Neuronal stem cell (in vitro differentiated cells): ENCODE measurements at regions not wholly inside any gene's neighbourhood (a gene's known extent, or its start where the extent isn't known, plus 50 kb on each side); places are given as distances from the start of the nearest gene placed in this dataset.

Source experiments
- DNase-seq: peaks from one replicate; pipeline ENCODE4 v3.0.0-alpha.2; 2013; ENCODE audit warnings: low spot score
- H2AFZ ChIP-seq: one replicate; pipeline ENCODE4 v1.6.1; 2013; ENCODE audit warnings: mild to moderate bottlenecking, low read length, inconsistent platforms
- H2AK5ac ChIP-seq: 2 replicates; pipeline ENCODE4 v1.6.1; 2013; ENCODE audit warnings: low read depth, mild to moderate bottlenecking, inconsistent platforms, low read length, moderate library complexity, mixed read lengths
- H2BK120ac ChIP-seq: 2 replicates; pipeline ENCODE4 v1.6.1; 2013; ENCODE audit warnings: low read depth, mild to moderate bottlenecking, inconsistent platforms, low read length, moderate library complexity, mixed read lengths
- H2BK12ac ChIP-seq: one replicate; pipeline ENCODE4 v1.6.1; 2013; ENCODE audit warnings: low read length, inconsistent platforms
- H2BK15ac ChIP-seq: 2 replicates; pipeline ENCODE4 v1.6.1; 2013; ENCODE audit warnings: mild to moderate bottlenecking, low read length, inconsistent platforms, mixed read lengths
- H2BK5ac ChIP-seq: one replicate; pipeline ENCODE4 v1.6.1; 2013; ENCODE audit warnings: inconsistent platforms, mild to moderate bottlenecking, low read length, moderate library complexity
- H3K14ac ChIP-seq: one replicate; pipeline ENCODE4 v1.6.1; 2013; ENCODE audit warnings: low read length, inconsistent platforms
- H3K18ac ChIP-seq: 2 replicates; pipeline ENCODE4 v1.6.1; 2013; ENCODE audit warnings: low read length, inconsistent platforms
- H3K23ac ChIP-seq: 2 replicates; pipeline ENCODE4 v1.6.1; 2013; ENCODE audit warnings: low read depth, mild to moderate bottlenecking, mixed read lengths, low read length, inconsistent platforms; ENCODE audit not compliant: poor library complexity
- H3K27ac ChIP-seq: replicated peaks from 3 replicates; pipeline ENCODE4 v1.5.1; 2013; ENCODE audit warnings: low read length, inconsistent platforms
- H3K27me3 ChIP-seq, 3 experiments: 2 replicates each; pipeline ENCODE4 v1.6.1; 2013; ENCODE audit warnings: low read length in 3 of 3, mild to moderate bottlenecking in 2 of 3, inconsistent platforms in 1 of 3, low read depth in 1 of 3, mixed read lengths in 1 of 3, moderate library complexity in 1 of 3; ENCODE audit not compliant: control insufficient read depth in 3 of 3, insufficient read depth in 3 of 3
- H3K36me3 ChIP-seq, 2 donors: replicated peaks in 1 of 2; 2 replicates each; pipeline ENCODE4 v1.6.1; 2013; ENCODE audit warnings: low read length in 2 of 2; ENCODE audit not compliant: control insufficient read depth in 2 of 2, insufficient read depth in 2 of 2
- H3K4ac ChIP-seq: 2 replicates; pipeline ENCODE4 v1.6.1; 2013; ENCODE audit warnings: inconsistent platforms, mild to moderate bottlenecking, low read length, moderate library complexity
- H3K4me1 ChIP-seq, 2 donors: 1 replicate in 1 of 2; 2 replicates in 1 of 2; pipeline ENCODE4 v1.6.1; 2013; ENCODE audit warnings: low read length in 2 of 2, low read depth in 1 of 2; ENCODE audit not compliant: control insufficient read depth in 2 of 2, insufficient read depth in 1 of 2
- H3K4me2 ChIP-seq: one replicate; pipeline ENCODE4 v1.6.1; 2013; ENCODE audit warnings: mild to moderate bottlenecking, low read length, inconsistent platforms; ENCODE audit not compliant: insufficient read depth, poor library complexity, severe bottlenecking
- H3K4me3 ChIP-seq, 2 donors: 2 replicates each; pipeline ENCODE4 v1.5.1; 2013; ENCODE audit warnings: low read length in 2 of 2, mild to moderate bottlenecking in 2 of 2, inconsistent platforms in 1 of 2, moderate library complexity in 1 of 2
- H3K79me1 ChIP-seq: one replicate; pipeline ENCODE4 v1.6.1; 2013; ENCODE audit warnings: low read depth, mild to moderate bottlenecking, inconsistent platforms, low read length, moderate library complexity
- H3K9ac ChIP-seq: one replicate; pipeline ENCODE4 v1.6.1; 2013; ENCODE audit warnings: mild to moderate bottlenecking, low read depth, low read length, inconsistent platforms; ENCODE audit not compliant: poor library complexity
- H3K9me3 ChIP-seq, 2 donors: replicated peaks in 1 of 2; 2 replicates each; pipeline versions ENCODE3 to v1.6.1; 2013; ENCODE audit warnings: low read length in 2 of 2, mild to moderate bottlenecking in 2 of 2, inconsistent platforms in 1 of 2, low read depth in 1 of 2, mixed read lengths in 1 of 2, moderate library complexity in 1 of 2; ENCODE audit not compliant: control insufficient read depth in 2 of 2, insufficient read depth in 1 of 2
- H4K8ac ChIP-seq: one replicate; pipeline ENCODE4 v1.6.1; 2013; ENCODE audit warnings: low read depth, mild to moderate bottlenecking, inconsistent platforms, low read length, moderate library complexity
- H4K91ac ChIP-seq: one replicate; pipeline ENCODE4 v1.6.1; 2013; ENCODE audit warnings: low read length, low read depth, mild to moderate bottlenecking, inconsistent platforms; ENCODE audit not compliant: poor library complexity
- WGBS, 2 donors: extraction: QIAGEN DNeasy Blood & Tissue Kit; methylation state at CpG; one replicate each; pipeline ENCODE4 v1.1.7; 2013; ENCODE audit warnings: missing lambda C conversion rate in 2 of 2, mixed read lengths in 1 of 2; ENCODE audit not compliant: insufficient read length in 2 of 2, insufficient replicate concordance in 1 of 2; ENCODE audit errors: extremely low coverage in 2 of 2; 5-methylcytosine and 5-hydroxymethylcytosine counted together

DNA sequence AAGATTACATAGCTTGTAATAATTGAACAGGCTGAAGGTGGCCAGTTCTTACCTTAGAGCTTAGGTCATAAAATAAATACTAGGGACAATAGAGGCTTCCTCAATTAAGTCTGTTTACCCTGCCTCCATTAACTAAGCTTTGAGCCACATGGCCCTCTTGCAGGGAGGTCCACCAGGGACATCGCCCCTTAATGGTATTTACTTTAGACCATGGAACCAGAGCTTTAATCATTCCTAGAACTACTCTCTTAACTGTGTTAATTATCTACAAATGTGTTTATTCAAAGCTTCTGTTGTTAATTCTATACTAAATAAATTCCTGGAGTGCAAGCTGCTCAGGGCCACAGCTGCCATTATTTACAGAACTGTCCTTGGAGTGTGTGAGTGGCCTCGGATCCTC, 1402.2 kb downstream of the NLGN4Y start:
- no peak overlapping the region for H4K8ac ChIP-seq
- H2BK5ac ChIP-seq, result no peak overlapping the region
- H3K79me1 ChIP-seq, result no peaks in the 10 kb centered on the region
- no peak overlapping the region for H2BK15ac ChIP-seq
- no peak overlapping the region for H3K27ac ChIP-seq
- no peaks in the 10 kb centered on the region for H3K4me1 ChIP-seq
- H2BK12ac ChIP-seq, result no peak overlapping the region
- H3K4ac ChIP-seq, result no peak overlapping the region
- H2AFZ ChIP-seq, result no peak overlapping the region
- no peak overlapping the region for H2AK5ac ChIP-seq
- no peaks in the 10 kb centered on the region for H3K27me3 ChIP-seq
- H4K91ac ChIP-seq, result no peak overlapping the region
- no peak for DNase-seq
- no peak overlapping the region for H3K23ac ChIP-seq
- H3K36me3 ChIP-seq, result no peaks in the 10 kb centered on the region
- no peak overlapping the region for H3K9ac ChIP-seq
- H3K18ac ChIP-seq, result no peak overlapping the region
- no peak overlapping the region for H3K14ac ChIP-seq
- H3K9me3 ChIP-seq, result no peaks in the 10 kb centered on the region
- H3K4me3 ChIP-seq, result no peak overlapping the region
- no peak overlapping the region for H3K4me2 ChIP-seq
- no peak overlapping the region for H2BK120ac ChIP-seq
- no CpG with 5 or more reads among the region's 2 CpGs for WGBS, 2 donors

DNA sequence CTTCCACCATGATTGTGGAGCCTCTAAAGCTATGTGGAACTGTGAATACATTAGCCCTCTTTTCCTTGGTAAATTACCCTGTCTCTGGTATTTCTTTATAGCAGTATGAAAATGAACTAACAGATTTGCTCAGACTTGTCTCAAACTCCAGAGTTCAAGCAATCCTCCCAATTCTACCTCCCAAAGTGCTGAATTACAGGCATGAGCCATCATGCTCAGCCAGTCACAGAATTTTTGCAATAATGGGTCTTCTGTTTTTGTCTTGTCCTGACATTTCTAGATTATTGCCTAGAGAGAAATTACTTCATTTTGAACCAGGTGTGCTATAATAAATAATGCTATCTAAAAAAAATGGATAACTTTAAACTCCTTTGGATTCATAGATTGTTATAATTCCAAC, 1414.5 kb downstream of the NLGN4Y start:
- H3K27me3 ChIP-seq, result no peaks in the 10 kb centered on the region
- H3K18ac ChIP-seq, result no peak overlapping the region
- no peak overlapping the region for H3K9ac ChIP-seq
- H4K8ac ChIP-seq, result no peak overlapping the region
- H3K4me2 ChIP-seq, result no peak overlapping the region
- no peaks in the 10 kb centered on the region for H3K79me1 ChIP-seq
- H2BK5ac ChIP-seq, result no peak overlapping the region
- no peak overlapping the region for H2AFZ ChIP-seq
- H3K27ac ChIP-seq, result no peak overlapping the region
- H3K9me3 ChIP-seq, result no peaks in the 10 kb centered on the region
- no peaks in the 10 kb centered on the region for H3K4me1 ChIP-seq
- H2BK12ac ChIP-seq, result no peak overlapping the region
- no peak overlapping the region for H3K23ac ChIP-seq
- H3K4me3 ChIP-seq, result no peak overlapping the region
- H3K14ac ChIP-seq, result no peak overlapping the region
- no peak overlapping the region for H2BK15ac ChIP-seq
- H3K36me3 ChIP-seq, result no peaks in the 10 kb centered on the region
- no peak overlapping the region for H4K91ac ChIP-seq
- DNase-seq, result no peak
- H2AK5ac ChIP-seq, result no peak overlapping the region
- H3K4ac ChIP-seq, result no peak overlapping the region
- no peak overlapping the region for H2BK120ac ChIP-seq

DNA sequence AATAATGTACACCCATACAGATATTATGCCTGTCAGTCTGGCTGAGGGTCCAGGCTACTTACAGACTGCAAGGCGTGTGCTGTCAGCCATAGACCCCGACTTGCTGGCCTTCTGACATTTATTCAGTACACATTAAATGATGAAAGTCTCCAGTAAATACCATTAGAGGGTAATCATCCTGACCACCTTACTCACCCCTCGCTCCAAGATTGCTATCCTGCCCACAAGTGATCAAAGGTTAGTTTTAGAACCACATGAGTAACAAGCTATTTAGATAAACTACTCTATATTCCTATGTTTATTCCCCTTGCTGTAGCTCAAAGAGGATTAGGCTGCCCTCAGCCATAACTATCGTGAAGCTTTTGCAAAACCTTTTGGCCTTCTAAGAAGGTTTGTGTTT, 1426.7 kb downstream of the NLGN4Y start:
- no peak overlapping the region for H2BK5ac ChIP-seq
- no CpG with 5 or more reads among the region's 4 CpGs for WGBS, 2 donors

DNA sequence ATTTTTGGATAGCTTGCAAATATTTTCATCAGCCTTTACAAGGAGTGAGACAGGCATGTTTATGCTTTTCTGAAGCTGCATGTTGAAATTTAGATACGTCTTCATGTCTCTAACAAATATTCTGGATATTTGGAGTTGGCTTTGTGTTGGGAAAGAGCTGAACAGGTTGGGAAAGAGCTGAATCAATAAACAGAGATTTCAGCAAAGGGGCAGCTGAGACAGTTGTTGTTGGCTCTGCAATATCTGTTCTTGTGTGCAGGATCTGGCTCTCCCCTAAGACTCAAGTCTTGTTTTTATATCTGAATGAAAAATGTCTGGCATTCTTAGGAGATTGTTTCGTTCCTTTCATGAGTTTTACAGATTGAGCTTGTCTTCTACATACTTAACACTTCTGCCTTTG, 1444.5 kb downstream of the NLGN4Y start:
- no peak overlapping the region for H2AFZ ChIP-seq
- H3K4me3 ChIP-seq, result no peak overlapping the region
- H4K91ac ChIP-seq, result no peak overlapping the region
- H3K36me3 ChIP-seq, result no peaks in the 10 kb centered on the region
- no peak overlapping the region for H4K8ac ChIP-seq
- H3K9me3 ChIP-seq, result no peaks in the 10 kb centered on the region
- H2BK12ac ChIP-seq, result no peak overlapping the region
- H3K79me1 ChIP-seq, result no peaks in the 10 kb centered on the region
- H2BK120ac ChIP-seq, result no peak overlapping the region
- H2BK15ac ChIP-seq, result no peak overlapping the region
- no peaks in the 10 kb centered on the region for H3K4me1 ChIP-seq
- H3K14ac ChIP-seq, result no peak overlapping the region
- no peak overlapping the region for H2AK5ac ChIP-seq
- H3K9ac ChIP-seq, result no peak overlapping the region
- H3K4ac ChIP-seq, result no peak overlapping the region
- H3K18ac ChIP-seq, result no peak overlapping the region
- no CpG with 5 or more reads among the region's 2 CpGs for WGBS, 2 donors
- H2BK5ac ChIP-seq, result no peak overlapping the region
- H3K4me2 ChIP-seq, result no peak overlapping the region
- no peak overlapping the region for H3K23ac ChIP-seq
- H3K27me3 ChIP-seq, result no peaks in the 10 kb centered on the region
- no peak overlapping the region for H3K27ac ChIP-seq
- no peak for DNase-seq

More for the DNA sequence above, 1426.7 kb downstream of the NLGN4Y start:
- no peak overlapping the region for H3K4me2 ChIP-seq
- no peak overlapping the region for H2BK120ac ChIP-seq
- no peak overlapping the region for H2BK12ac ChIP-seq
- H3K36me3 ChIP-seq, result no peaks in the 10 kb centered on the region
- no peak overlapping the region for H3K4ac ChIP-seq
- H3K79me1 ChIP-seq, result no peaks in the 10 kb centered on the region
- H2AK5ac ChIP-seq, result no peak overlapping the region
- no peak overlapping the region for H3K4me3 ChIP-seq
- DNase-seq, result no peak
- H4K8ac ChIP-seq, result no peak overlapping the region
- no peak overlapping the region for H3K14ac ChIP-seq
- no peak overlapping the region for H3K27ac ChIP-seq
- H3K27me3 ChIP-seq, result no peaks in the 10 kb centered on the region
- no peak overlapping the region for H2BK15ac ChIP-seq
- H3K23ac ChIP-seq, result no peak overlapping the region
- H3K4me1 ChIP-seq, result no peaks in the 10 kb centered on the region
- H3K9me3 ChIP-seq, result no peaks in the 10 kb centered on the region
- no peak overlapping the region for H4K91ac ChIP-seq
- H2AFZ ChIP-seq, result no peak overlapping the region
- H3K18ac ChIP-seq, result no peak overlapping the region
- no peak overlapping the region for H3K9ac ChIP-seq
